ENCODE measurements at regions not wholly inside any gene's neighbourhood (a gene's known extent, or its start where the extent isn't known, plus 50 kb on each side); places are given as distances from the start of the nearest gene placed in this dataset.
A peak's percentile ranks its signal among the peaks of the same experiment; 100 is the strongest.

GRCh38 chr5:96220610-96221390 is 212.2 kb downstream of the PCSK1 start:
- ChIA-PET POLR2A (ENCODE audit: unreplicated experiment) (interaction anchor here (0.6 kb wide), 1 partner anchor 147 kb away, joined by 3 read pairs; no protein-coding TSS in a partner anchor), CTCF (no interaction called here)
- no TSS peak for BruUV-seq (replicated peaks)

GRCh38 chr5:96219580-96220281 is 213.3 kb downstream of the PCSK1 start:
- Histone ChIP-seq H3K36me3 (ENCODE audit: low read depth) (no peaks in the 10 kb centered on the region), H3K79me2 (ENCODE audit: low read depth) (no peaks in the 10 kb centered on the region), H3K9me2 (ENCODE audit: insufficient read depth) (no peaks in the 10 kb centered on the region), H3K4me3 (no peak overlapping the region), H3K27me3 (ENCODE audit: insufficient read depth, low read depth) (no peaks in the 10 kb centered on the region), H3K4me2 (no peak overlapping the region), H3K27ac (no peak overlapping the region), H4K20me1 (ENCODE audit: insufficient read depth) (no peaks in the 10 kb centered on the region), H3K4me1 (replicated peaks; ENCODE audit: insufficient read depth) (no peaks in the 10 kb centered on the region), H3F3A (ENCODE audit: insufficient read depth, low read depth) (no peaks in the 10 kb centered on the region), H3K9me3 (ENCODE audit: insufficient read depth, low read depth) (no peaks in the 10 kb centered on the region), H2AFZ (0 out of 2 replicates have a peak overlapping the region, but pooled peaks have one; percentile 39)
- BruUV-seq (replicated peaks), result no TSS peak
- ChIA-PET CTCF (no interaction called here), POLR2A (ENCODE audit: unreplicated experiment) (interaction anchor here (0.5 to 0.6 kb wide), 2 partner anchors 146 to 555 kb away, joined by 3 read pairs; no protein-coding TSS in a partner anchor)
- DNase-seq, result no peak
- intact Hi-C loops (cut with micrococcal nuclease; ENCODE audit: unreplicated experiment), result loop anchor here (10.0 kb wide), 1 partner anchor 355 kb away; no protein-coding TSS in a partner anchor
- TF ChIP-seq EZH2 (IDR thresholded peaks at IDR 0.05; ENCODE audit: low read depth) (no peak), CTCF (conservative IDR thresholded peaks at IDR 0.05) (no peak)

More at GRCh38 chr5:96220610-96221390, 212.2 kb downstream of the PCSK1 start:
- Histone ChIP-seq H3K9me2 (ENCODE audit: insufficient read depth) (no peaks in the 10 kb centered on the region), H3K27me3 (ENCODE audit: insufficient read depth, low read depth) (no peaks in the 10 kb centered on the region), H3K27ac (no peak overlapping the region), H2AFZ (no peak overlapping the region), H3K36me3 (ENCODE audit: low read depth) (no peaks in the 10 kb centered on the region), H3K4me1 (replicated peaks; ENCODE audit: insufficient read depth) (no peaks in the 10 kb centered on the region), H4K20me1 (ENCODE audit: insufficient read depth) (no peaks in the 10 kb centered on the region), H3K79me2 (ENCODE audit: low read depth) (no peaks in the 10 kb centered on the region), H3F3A (ENCODE audit: insufficient read depth, low read depth) (no peaks in the 10 kb centered on the region), H3K9me3 (ENCODE audit: insufficient read depth, low read depth) (no peaks in the 10 kb centered on the region), H3K4me3 (no peak overlapping the region), H3K4me2 (no peak overlapping the region)
- intact Hi-C loops (cut with micrococcal nuclease; ENCODE audit: unreplicated experiment), result loop anchor here (10.0 kb wide), 1 partner anchor 356 kb away; no protein-coding TSS in a partner anchor
- no peak for DNase-seq
- TF ChIP-seq EZH2 (IDR thresholded peaks at IDR 0.05; ENCODE audit: low read depth) (no peak), CTCF (conservative IDR thresholded peaks at IDR 0.05) (no peak)

GRCh38 chr5:96218653-96219052 is 214.4 kb downstream of the PCSK1 start:
- Histone ChIP-seq H3K4me2 (no peak overlapping the region), H3K9me2 (ENCODE audit: insufficient read depth) (no peaks in the 10 kb centered on the region), H3K79me2 (ENCODE audit: low read depth) (no peaks in the 10 kb centered on the region), H3K27ac (no peak overlapping the region), H3K4me3 (no peak overlapping the region), H3K9me3 (ENCODE audit: insufficient read depth, low read depth) (0 out of 2 replicates have a peak, but pooled peaks cover 9% of the 10 kb centered on the region), H2AFZ (no peak overlapping the region), H3K4me1 (replicated peaks; ENCODE audit: insufficient read depth) (no peaks in the 10 kb centered on the region), H4K20me1 (ENCODE audit: insufficient read depth) (no peaks in the 10 kb centered on the region), H3F3A (ENCODE audit: insufficient read depth, low read depth) (no peaks in the 10 kb centered on the region), H3K36me3 (ENCODE audit: low read depth) (no peaks in the 10 kb centered on the region), H3K27me3 (ENCODE audit: insufficient read depth, low read depth) (no peaks in the 10 kb centered on the region)
- CTCF ChIA-PET, result no interaction called here
- BruUV-seq (replicated peaks), result no TSS peak
- intact Hi-C loops (cut with micrococcal nuclease; ENCODE audit: unreplicated experiment), result no loop called here
- POLR2A ChIA-PET (ENCODE audit: unreplicated experiment), result no interaction called here
- DNase-seq, result no peak
- TF ChIP-seq CTCF (conservative IDR thresholded peaks at IDR 0.05) (no peak), EZH2 (IDR thresholded peaks at IDR 0.05; ENCODE audit: low read depth) (no peak)
